IPS DF 6.9 (cell line): ENCODE measurements at regions not wholly inside any gene's neighbourhood (a gene's known extent, or its start where the extent isn't known, plus 50 kb on each side); places are given as distances from the start of the nearest gene placed in this dataset.
"Not testable (repeated sequence)": the region's sequence is repeated elsewhere in the genome, so short reads cannot be mapped to it uniquely, and the experiment has no call there.

Experiments
- DNase-seq: peaks from one replicate; pipeline ENCODE4 v3.0.0-alpha.2; 2013; ENCODE audit warnings: low read depth, low spot score
- H3K27ac ChIP-seq: one replicate; pipeline ENCODE4 v1.5.1; 2013; ENCODE audit warnings: low read length, control low read depth
- H3K27me3 ChIP-seq: 2 replicates; pipeline ENCODE4 v1.6.1; 2013; ENCODE audit warnings: mild to moderate bottlenecking, low read length; ENCODE audit not compliant: control insufficient read depth, insufficient read depth
- H3K36me3 ChIP-seq: 2 replicates; pipeline ENCODE4 v1.6.1; 2013; ENCODE audit warnings: low read length; ENCODE audit not compliant: control insufficient read depth, insufficient read depth
- H3K4me1 ChIP-seq: 2 replicates; pipeline ENCODE4 v1.6.1; 2013; ENCODE audit warnings: low read length; ENCODE audit not compliant: control insufficient read depth, insufficient read depth
- H3K4me3 ChIP-seq: 2 replicates; pipeline ENCODE4 v1.5.1; 2013; ENCODE audit warnings: mild to moderate bottlenecking, low read length
- H3K9me3 ChIP-seq: 2 replicates; pipeline ENCODE4 v1.6.1; 2013; ENCODE audit warnings: low read length, inconsistent platforms; ENCODE audit not compliant: control insufficient read depth, insufficient read depth
- WGBS: extraction: QIAGEN DNeasy Blood & Tissue Kit; methylation state at CpG from one replicate; pipeline ENCODE4 v1.1.7; 2013; ENCODE audit warnings: mixed read lengths, missing lambda C conversion rate; ENCODE audit not compliant: insufficient read length, insufficient coverage; 5-methylcytosine and 5-hydroxymethylcytosine counted together

DNA sequence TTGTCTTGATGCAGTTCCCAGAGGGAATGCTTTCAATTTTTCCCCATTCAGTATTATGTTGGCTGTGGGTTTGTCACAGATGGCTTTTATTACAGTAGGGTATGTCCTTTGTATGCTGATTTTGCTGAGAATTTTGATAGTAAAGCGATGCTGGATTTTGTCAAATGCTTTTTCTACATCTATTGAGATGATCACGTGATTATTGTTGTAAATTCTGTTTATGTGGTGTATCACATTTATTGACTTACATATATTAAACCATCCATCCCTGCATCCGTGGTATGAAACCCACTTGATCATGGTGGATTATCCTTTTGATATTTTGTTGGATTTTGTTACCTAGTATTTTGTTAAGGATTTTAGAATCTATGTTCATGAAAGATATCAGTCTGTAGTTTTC lies 959.8 kb upstream of the ROBO1 start:
- H3K36me3 ChIP-seq, H3K9me3 ChIP-seq, H3K4me1 ChIP-seq, H3K27me3 ChIP-seq, H3K4me3 ChIP-seq, H3K27ac ChIP-seq, DNase-seq: not testable (repeated sequence)
- WGBS, result no CpG with 5 or more reads among the region's 3 CpGs

DNA sequence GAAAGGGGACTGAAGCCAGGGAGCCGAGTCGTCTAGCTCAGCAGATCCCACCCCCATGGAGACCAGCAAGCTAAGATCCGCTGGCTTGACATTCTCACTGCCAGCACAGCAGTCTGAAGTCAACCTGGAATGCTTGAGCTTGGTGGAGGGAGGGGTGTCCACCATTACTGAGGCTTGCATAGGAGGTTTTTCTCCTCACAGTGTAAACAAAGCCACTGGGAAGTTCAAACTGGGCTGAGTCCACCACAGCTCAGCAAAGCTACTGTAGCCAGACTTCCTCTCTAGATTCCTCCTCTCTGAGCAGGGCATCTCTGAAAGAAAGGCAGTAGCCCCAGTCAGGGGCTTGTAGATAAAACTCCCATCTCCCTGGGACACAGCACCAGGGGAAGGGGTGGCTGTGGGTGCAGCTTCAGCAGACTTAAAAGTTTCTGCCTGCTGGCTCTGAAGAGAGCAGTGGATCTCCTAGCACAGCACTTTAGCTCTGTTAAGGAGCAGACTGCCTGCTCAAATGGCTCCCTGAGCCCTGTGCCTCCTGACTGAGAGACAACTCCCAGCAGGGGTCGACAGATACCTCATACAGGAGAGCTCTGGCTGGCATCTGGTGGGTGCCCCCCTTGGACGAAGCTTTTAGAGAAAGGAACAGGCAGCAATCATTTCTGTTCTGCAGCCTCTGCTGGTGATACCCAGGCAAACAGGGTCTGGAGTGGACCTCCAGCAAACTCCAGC lies 942.0 kb upstream of the ROBO1 start:
- H3K9me3 ChIP-seq, DNase-seq, H3K36me3 ChIP-seq, H3K4me3 ChIP-seq, H3K4me1 ChIP-seq, H3K27ac ChIP-seq, H3K27me3 ChIP-seq: not testable (repeated sequence)
- WGBS, result no CpG with 5 or more reads among the region's 5 CpGs

DNA sequence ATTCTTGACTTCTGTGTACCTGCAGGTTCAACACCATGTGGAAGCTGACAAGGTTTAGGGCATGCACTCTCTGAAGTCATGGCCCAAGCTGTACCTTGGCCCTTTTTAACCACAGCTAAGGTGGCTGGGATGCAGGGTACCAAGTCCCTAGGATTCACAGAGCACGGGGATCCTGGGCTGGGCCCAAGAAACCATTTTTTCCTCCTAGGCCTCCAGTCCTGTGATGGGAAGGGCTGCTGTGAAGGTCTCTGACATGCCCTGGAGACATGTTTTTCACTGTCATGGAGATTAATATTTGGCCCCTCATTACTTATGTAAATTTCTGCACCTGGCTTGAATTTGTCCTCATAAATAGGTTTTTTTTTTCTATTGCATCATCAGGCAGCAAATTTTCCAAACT lies 937.5 kb upstream of the ROBO1 start:
- H3K9me3 ChIP-seq, result no peaks in the 10 kb centered on the region
- H3K4me3 ChIP-seq, result no peak overlapping the region
- no peak overlapping the region for H3K27ac ChIP-seq
- no peaks in the 10 kb centered on the region for H3K4me1 ChIP-seq
- WGBS, result no CpG with 5 or more reads among the region's 1 CpG
- no peaks in the 10 kb centered on the region for H3K36me3 ChIP-seq
- no peak for DNase-seq
- no peaks in the 10 kb centered on the region for H3K27me3 ChIP-seq

DNA sequence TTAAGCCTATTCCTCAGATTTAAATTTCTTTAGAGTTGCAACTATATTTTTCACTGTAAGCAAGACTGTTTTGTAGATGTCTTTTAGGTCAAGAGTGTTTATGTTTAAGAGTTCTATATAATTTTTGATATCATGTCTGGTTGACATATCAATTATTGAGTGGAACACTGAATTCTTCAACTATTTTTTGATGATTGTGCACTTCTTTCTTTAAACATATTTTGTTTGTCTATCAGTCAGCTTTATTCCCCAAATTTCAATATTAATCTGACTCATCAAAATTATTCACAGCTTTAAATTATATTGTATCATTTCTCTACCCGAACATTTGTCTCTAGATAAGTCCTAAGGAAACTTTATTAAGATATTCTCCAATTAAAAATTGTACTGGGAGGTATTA lies 933.6 kb upstream of the ROBO1 start:
- H3K36me3 ChIP-seq, result no peaks in the 10 kb centered on the region
- WGBS, result no CpG with 5 or more reads among the region's 1 CpG
- DNase-seq, result no peak
- no peaks in the 10 kb centered on the region for H3K4me1 ChIP-seq
- no peak overlapping the region for H3K4me3 ChIP-seq
- no peak overlapping the region for H3K27ac ChIP-seq
- H3K27me3 ChIP-seq, result no peaks in the 10 kb centered on the region
- H3K9me3 ChIP-seq, result no peaks in the 10 kb centered on the region

DNA sequence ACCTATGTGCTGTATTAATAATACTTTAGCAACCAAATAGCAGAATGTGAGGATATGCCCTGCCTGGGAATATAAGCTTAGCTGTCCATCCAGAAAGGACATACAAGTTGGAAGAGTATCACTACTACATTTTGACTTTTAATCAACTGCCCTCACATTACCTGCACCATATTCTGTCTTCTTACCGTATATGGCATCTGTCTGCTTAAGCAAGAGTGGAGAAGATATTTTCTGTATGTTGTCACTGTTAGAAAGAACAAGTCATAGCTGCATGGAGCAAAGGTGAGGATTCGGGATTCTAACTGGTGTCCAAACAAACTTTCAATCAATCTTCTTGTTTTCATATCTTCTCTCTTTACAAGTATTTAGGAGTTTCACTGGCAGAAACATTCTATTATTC lies 929.5 kb upstream of the ROBO1 start:
- no CpG with 5 or more reads among the region's 2 CpGs for WGBS
- Histone ChIP-seq H3K9me3 (no peaks in the 10 kb centered on the region), H3K36me3 (no peaks in the 10 kb centered on the region), H3K27me3 (no peaks in the 10 kb centered on the region), H3K27ac (no peak overlapping the region), H3K4me3 (no peak overlapping the region), H3K4me1 (no peaks in the 10 kb centered on the region)
- DNase-seq, result no peak

DNA sequence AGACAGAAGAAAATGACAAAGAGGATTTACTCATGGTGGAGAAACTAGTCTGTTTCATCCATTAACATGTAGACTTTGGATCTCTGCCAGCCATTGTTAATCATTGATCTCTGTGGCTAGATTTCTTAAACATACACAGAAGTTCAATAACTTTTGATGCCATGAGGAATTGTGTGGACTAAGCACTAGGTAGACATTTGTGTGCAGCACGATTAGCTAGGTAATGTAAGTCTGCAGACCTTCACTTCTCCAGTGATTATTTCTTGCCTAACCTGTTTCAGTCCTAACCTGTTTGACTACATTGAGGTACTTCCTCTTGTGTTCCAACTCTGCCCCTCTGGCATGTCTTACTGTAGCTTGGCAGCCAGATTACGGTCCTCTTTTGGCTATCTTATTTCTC lies 928.5 kb upstream of the ROBO1 start:
- Histone ChIP-seq H3K36me3 (no peaks in the 10 kb centered on the region), H3K9me3 (no peaks in the 10 kb centered on the region), H3K4me3 (no peak overlapping the region), H3K27ac (no peak overlapping the region), H3K4me1 (no peaks in the 10 kb centered on the region), H3K27me3 (no peaks in the 10 kb centered on the region)
- DNase-seq, result no peak
- no CpG with 5 or more reads among the region's 2 CpGs for WGBS

DNA sequence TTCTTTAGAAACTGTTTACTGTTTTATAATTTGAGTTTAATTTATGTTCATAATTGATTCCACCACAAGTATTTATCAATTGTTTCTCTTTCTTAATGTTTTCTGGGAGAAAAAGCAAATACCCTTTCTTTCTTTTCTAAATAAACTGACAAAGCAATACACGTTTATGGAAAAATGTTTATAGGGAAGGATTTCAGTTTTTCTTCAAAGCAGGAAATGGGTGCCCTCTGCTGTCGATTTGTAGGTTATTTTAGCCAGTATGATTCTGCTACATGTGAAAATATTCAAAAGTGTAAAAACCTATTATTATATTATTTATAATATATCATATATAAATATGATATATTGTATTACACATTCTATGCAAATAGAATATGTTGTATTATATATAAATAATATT lies 921.0 kb upstream of the ROBO1 start:
- Histone ChIP-seq H3K4me1 (no peaks in the 10 kb centered on the region), H3K9me3 (no peaks in the 10 kb centered on the region), H3K36me3 (no peaks in the 10 kb centered on the region), H3K4me3 (no peak overlapping the region), H3K27me3 (no peaks in the 10 kb centered on the region), H3K27ac (no peak overlapping the region)
- no CpG with 5 or more reads among the region's 2 CpGs for WGBS
- no peak for DNase-seq

DNA sequence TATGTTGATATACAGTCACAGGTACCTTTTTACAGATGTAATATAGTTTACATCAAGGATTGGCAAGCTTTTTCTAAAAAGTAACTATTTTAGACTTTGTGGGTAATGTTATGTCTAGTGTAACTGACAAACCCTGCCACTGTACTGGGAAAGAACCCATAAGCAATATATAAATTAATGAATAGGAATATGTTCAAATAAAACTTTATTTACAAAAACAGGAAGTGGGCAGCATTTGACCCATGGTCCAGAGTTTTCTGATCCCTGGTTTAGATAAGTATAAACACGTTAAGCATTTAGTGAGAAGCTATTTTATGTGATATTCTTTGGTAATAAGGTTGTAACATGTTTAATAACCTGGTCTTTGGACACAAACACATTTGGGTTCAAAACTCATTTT lies 915.2 kb upstream of the ROBO1 start:
- H3K4me3 ChIP-seq, result no peak overlapping the region
- DNase-seq, result no peak
- no peaks in the 10 kb centered on the region for H3K27me3 ChIP-seq
- no peaks in the 10 kb centered on the region for H3K4me1 ChIP-seq
- H3K27ac ChIP-seq, result no peak overlapping the region
- no CpG with 5 or more reads among the region's 1 CpG for WGBS
- H3K36me3 ChIP-seq, result no peaks in the 10 kb centered on the region
- H3K9me3 ChIP-seq, result no peaks in the 10 kb centered on the region

DNA sequence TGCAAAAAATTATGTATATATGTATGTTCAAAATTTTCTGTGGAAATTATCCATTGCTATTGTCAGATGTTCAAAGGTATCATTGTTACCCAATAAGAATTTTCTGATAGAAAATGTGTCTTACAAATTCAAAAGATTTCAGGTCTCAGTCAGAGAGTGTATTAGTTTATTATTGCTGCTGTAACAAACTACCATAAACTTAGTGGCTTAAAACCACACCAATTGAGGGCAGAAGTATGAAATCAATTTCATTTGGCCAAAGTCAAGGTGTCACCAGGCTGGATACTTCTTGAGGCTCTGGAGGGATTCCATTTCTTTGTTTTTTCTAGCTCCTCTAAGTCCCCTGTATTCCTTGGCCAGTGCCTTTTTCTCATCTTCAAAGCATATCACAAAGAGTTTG lies 914.4 kb upstream of the ROBO1 start:
- no peaks in the 10 kb centered on the region for H3K9me3 ChIP-seq
- no peak overlapping the region for H3K27ac ChIP-seq
- DNase-seq, result no peak
- H3K27me3 ChIP-seq, result no peaks in the 10 kb centered on the region
- no peaks in the 10 kb centered on the region for H3K36me3 ChIP-seq
- H3K4me3 ChIP-seq, result no peak overlapping the region
- no peaks in the 10 kb centered on the region for H3K4me1 ChIP-seq

DNA sequence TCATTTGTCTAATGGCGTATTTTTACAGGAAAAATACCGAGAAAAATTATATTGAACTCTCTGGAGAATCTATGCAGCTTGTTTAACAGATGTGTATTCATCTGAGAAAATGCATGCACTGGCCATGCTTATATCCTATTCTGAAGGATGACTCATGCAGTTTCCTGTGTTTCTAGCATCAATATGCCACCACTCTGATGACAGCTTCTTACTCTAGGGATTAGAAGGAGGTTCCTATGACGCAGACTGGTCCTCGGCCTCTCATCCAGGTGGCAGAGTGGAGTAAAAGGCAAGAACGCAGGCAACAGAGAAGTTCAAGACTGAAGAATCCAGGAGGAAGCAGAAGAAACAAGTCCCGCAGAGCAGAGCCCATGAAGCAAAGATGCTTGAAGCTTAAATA lies 910.0 kb upstream of the ROBO1 start:
- WGBS, result no CpG with 5 or more reads among the region's 6 CpGs
- Histone ChIP-seq H3K27me3 (no peaks in the 10 kb centered on the region), H3K27ac (no peak overlapping the region), H3K4me1 (no peaks in the 10 kb centered on the region), H3K9me3 (no peaks in the 10 kb centered on the region), H3K36me3 (no peaks in the 10 kb centered on the region), H3K4me3 (no peak overlapping the region)
- no peak for DNase-seq

DNA sequence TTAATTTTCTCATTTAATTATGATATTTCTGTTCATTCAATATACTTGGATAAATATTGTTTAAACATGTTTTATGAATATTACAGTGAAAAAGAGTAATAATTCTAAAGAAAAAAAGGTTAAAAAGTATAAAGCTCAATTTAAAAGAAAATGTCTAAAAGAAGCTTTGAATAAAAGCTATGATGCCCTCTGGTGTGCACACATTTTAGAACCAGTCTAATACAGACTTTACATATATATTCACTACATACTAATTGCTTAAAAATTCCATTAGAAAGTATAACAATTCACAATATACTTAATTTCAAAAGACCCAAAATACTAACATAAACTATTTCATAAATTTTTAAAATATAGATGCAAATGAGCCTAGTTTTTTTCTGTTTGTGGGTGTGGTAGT lies 909.1 kb upstream of the ROBO1 start:
- Histone ChIP-seq H3K4me1 (no peaks in the 10 kb centered on the region), H3K9me3 (no peaks in the 10 kb centered on the region), H3K36me3 (no peaks in the 10 kb centered on the region), H3K4me3 (no peak overlapping the region), H3K27me3 (no peaks in the 10 kb centered on the region), H3K27ac (no peak overlapping the region)
- DNase-seq, result no peak
